SK-N-SH (cell line): ENCODE measurements at regions not wholly inside any gene's neighbourhood (a gene's known extent, or its start where the extent isn't known, plus 50 kb on each side); places are given as distances from the start of the nearest gene placed in this dataset.

ENCODE experiments used
- RFX5 ChIP-seq: IDR thresholded peaks from 2 replicates; pipeline ENCODE4 v1.6.1; 2012; ENCODE audit warnings: mild to moderate bottlenecking, improper control_type of control experiment, low read length
- TF ChIP-seq, protein P1 (sequence below): fragments of 200-600 bp; sonication (generic); IDR thresholded peaks from 2 replicates; pipeline ENCODE4 v1.6.1; 2017; ENCODE audit warnings: antibody characterized with exemption, mild to moderate bottlenecking, moderate library complexity

DNA sequence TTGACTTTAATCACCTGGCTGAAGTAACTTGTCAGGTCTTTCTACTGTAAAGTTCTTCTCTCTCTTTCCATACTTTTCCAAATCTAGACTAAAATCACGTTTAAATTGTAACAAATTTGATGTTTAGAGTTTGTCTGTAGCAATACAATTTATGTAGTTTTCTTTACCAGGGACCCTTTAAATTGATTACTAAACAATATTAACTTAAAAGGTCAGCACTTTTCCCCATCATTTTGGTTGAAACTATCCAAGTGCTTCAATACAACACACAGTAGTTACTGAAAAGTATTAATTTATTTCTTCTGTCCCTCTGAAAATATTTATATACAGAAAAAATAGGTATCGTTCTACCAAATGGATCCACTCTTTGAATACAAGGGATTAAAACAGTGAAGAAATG is 350.8 kb downstream of the SLC16A7 start:
- TF ChIP-seq, protein P1, sequence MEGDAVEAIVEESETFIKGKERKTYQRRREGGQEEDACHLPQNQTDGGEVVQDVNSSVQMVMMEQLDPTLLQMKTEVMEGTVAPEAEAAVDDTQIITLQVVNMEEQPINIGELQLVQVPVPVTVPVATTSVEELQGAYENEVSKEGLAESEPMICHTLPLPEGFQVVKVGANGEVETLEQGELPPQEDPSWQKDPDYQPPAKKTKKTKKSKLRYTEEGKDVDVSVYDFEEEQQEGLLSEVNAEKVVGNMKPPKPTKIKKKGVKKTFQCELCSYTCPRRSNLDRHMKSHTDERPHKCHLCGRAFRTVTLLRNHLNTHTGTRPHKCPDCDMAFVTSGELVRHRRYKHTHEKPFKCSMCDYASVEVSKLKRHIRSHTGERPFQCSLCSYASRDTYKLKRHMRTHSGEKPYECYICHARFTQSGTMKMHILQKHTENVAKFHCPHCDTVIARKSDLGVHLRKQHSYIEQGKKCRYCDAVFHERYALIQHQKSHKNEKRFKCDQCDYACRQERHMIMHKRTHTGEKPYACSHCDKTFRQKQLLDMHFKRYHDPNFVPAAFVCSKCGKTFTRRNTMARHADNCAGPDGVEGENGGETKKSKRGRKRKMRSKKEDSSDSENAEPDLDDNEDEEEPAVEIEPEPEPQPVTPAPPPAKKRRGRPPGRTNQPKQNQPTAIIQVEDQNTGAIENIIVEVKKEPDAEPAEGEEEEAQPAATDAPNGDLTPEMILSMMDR = no peak
- TF ChIP-seq RFX5 = no peak
